ENCODE measurements at regions not wholly inside any gene's neighbourhood (a gene's known extent, or its start where the extent isn't known, plus 50 kb on each side); places are given as distances from the start of the nearest gene placed in this dataset.

- Histone ChIP-seq H3K27me3 (no peaks in the 10 kb centered on the region), H3K9me3 (peaks cover 0 to 4% (median 2%) of the 10 kb centered on the region in 4 donors), H3K4me3 (no peak overlapping the region), H3K27ac (no peak overlapping the region), H3K4me1 (no peaks in the 10 kb centered on the region), H3K36me3 (no peaks in the 10 kb centered on the region)
- TF ChIP-seq EP300 (IDR thresholded peaks at IDR 0.05): no peak
- TF ChIP-seq, protein P1, sequence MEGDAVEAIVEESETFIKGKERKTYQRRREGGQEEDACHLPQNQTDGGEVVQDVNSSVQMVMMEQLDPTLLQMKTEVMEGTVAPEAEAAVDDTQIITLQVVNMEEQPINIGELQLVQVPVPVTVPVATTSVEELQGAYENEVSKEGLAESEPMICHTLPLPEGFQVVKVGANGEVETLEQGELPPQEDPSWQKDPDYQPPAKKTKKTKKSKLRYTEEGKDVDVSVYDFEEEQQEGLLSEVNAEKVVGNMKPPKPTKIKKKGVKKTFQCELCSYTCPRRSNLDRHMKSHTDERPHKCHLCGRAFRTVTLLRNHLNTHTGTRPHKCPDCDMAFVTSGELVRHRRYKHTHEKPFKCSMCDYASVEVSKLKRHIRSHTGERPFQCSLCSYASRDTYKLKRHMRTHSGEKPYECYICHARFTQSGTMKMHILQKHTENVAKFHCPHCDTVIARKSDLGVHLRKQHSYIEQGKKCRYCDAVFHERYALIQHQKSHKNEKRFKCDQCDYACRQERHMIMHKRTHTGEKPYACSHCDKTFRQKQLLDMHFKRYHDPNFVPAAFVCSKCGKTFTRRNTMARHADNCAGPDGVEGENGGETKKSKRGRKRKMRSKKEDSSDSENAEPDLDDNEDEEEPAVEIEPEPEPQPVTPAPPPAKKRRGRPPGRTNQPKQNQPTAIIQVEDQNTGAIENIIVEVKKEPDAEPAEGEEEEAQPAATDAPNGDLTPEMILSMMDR (IDR thresholded peaks at IDR 0.05): no peak
- no peak for TF ChIP-seq POLR2AphosphoS5 (IDR thresholded peaks at IDR 0.05)
- TF ChIP-seq POLR2A (IDR thresholded peaks at IDR 0.05): no peak
- no peak for ATAC-seq (ENCODE audit: low FRiP score in 2 of 2)
- no peak for DNase-seq
- WGBS, 2 donors: 61 to 73% methylated on average over 1 of the region's 1 CpG
Observed at GRCh38 chr16:35305476-35305875, 1846.1 kb downstream of the TP53TG3F start.

- Histone ChIP-seq H3K9me3 (peaks cover 0 to 14% (median 2%) of the 10 kb centered on the region in 4 donors), H3K36me3 (no peaks in the 10 kb centered on the region), H3K4me1 (no peaks in the 10 kb centered on the region), H3K4me3 (no peak overlapping the region), H3K27ac (no peak overlapping the region), H3K27me3 (no peaks in the 10 kb centered on the region)
- TF ChIP-seq POLR2AphosphoS5 (IDR thresholded peaks at IDR 0.05) (no peak), POLR2A (IDR thresholded peaks at IDR 0.05) (no peak), EP300 (IDR thresholded peaks at IDR 0.05) (no peak)
- TF ChIP-seq, protein P1 (IDR thresholded peaks at IDR 0.05): no peak
- DNase-seq (no peak), ATAC-seq (ENCODE audit: low FRiP score in 2 of 2) (no peak)
- 11% methylated on average over 1 of the region's 1 CpG; no CpG with 5 or more reads in 1 of the 2 donors for WGBS, 2 donors
Observed at GRCh38 chr16:35306915-35307314, 1847.5 kb downstream of the TP53TG3F start.

GRCh38 chr16:35308674-35309073, 1849.3 kb downstream of the TP53TG3F start:
- DNase-seq (no peak), ATAC-seq (ENCODE audit: low FRiP score in 2 of 2) (no peak)
- TF ChIP-seq, protein P1 (IDR thresholded peaks at IDR 0.05): no peak
- TF ChIP-seq POLR2AphosphoS5 (IDR thresholded peaks at IDR 0.05) (no peak), EP300 (IDR thresholded peaks at IDR 0.05) (no peak), POLR2A (IDR thresholded peaks at IDR 0.05) (no peak)
- Histone ChIP-seq H3K27me3 (no peaks in the 10 kb centered on the region), H3K36me3 (no peaks in the 10 kb centered on the region), H3K4me1 (no peaks in the 10 kb centered on the region), H3K27ac (no peak overlapping the region), H3K9me3 (peaks cover 0 to 15% (median 0%) of the 10 kb centered on the region in 4 donors), H3K4me3 (no peak overlapping the region)
- 74 to 80% methylated on average over 5 of the region's 5 CpGs for whole genome bisulfite sequencing, 2 donors

DNA sequence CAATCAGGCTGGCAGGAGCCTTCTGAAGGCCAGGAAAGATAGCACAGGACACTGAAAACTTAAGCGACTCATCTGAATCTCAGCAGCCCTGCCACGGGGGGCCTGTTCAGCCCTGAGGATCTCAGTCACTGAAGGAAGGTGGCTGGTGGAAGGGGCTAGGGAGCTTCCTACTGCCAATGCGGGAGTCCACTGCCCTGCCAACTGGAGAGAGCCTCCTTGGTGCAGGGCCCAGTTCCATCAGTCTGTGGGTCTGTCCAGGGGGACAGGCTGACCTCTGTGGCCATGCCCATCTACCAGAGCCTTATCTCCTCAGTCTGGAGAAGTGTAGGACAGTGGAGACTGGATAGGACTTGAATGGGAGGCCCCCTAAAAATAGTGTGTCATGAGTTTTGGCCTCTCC, 1851.6 kb downstream of the TP53TG3F start:
- H3K27ac ChIP-seq: no peak overlapping the region
- H3K9me3 ChIP-seq: peaks cover 0 to 15% (median 0%) of the 10 kb centered on the region in 4 donors
- H3K36me3 ChIP-seq: no peaks in the 10 kb centered on the region
- peak in 1 of 2 donors; percentile 1 for DNase-seq
- no peak for TF ChIP-seq EP300 (IDR thresholded peaks at IDR 0.05)
- no peak for TF ChIP-seq POLR2AphosphoS5 (IDR thresholded peaks at IDR 0.05)
- no peak for TF ChIP-seq POLR2A (IDR thresholded peaks at IDR 0.05)
- TF ChIP-seq, protein P1 (IDR thresholded peaks at IDR 0.05): no peak
- H3K4me1 ChIP-seq: no peaks in the 10 kb centered on the region
- WGBS, 2 donors: 65 to 100% methylated on average over 1 to 3 of the region's 3 CpGs
- no peak overlapping the region for H3K4me3 ChIP-seq
- no peaks in the 10 kb centered on the region for H3K27me3 ChIP-seq
- peak in 1 of 2 donors; percentile 23 for ATAC-seq (ENCODE audit: low FRiP score in 2 of 2)

DNA sequence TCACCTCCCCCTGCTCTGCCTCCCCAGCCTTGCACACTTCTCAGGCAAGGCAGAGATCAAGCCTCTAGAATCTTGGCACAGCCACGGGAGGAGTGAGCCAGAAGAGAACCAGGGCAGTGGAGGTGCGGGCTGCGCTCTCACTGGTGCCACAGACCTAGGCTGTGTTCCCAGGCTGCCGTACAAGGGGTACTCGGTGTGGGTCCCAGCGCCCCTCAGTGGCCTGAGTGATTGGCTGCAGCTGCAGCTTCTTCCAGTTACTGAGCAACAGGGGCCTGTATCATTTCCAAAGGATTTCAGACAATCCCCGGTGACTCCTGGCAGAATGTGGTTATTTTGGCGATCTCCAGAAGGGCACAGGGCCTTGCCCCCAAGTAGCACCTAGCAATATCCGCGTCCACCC, 1852.1 kb downstream of the TP53TG3F start:
- no peak overlapping the region for H3K4me3 ChIP-seq
- H3K27ac ChIP-seq: no peak overlapping the region
- 49 to 62% methylated on average over 5 to 9 of the region's 10 CpGs for WGBS, 2 donors
- ATAC-seq (ENCODE audit: low FRiP score in 2 of 2) (peak in 1 of 2 donors; percentile 11), DNase-seq (peak in 1 of 2 donors; percentile 15)
- peaks cover 0 to 15% (median 0%) of the 10 kb centered on the region in 4 donors for H3K9me3 ChIP-seq
- H3K27me3 ChIP-seq: no peaks in the 10 kb centered on the region
- TF ChIP-seq POLR2A (IDR thresholded peaks at IDR 0.05): no peak
- no peak for TF ChIP-seq POLR2AphosphoS5 (IDR thresholded peaks at IDR 0.05)
- TF ChIP-seq EP300 (IDR thresholded peaks at IDR 0.05): no peak
- TF ChIP-seq, protein P1 (IDR thresholded peaks at IDR 0.05): no peak
- H3K4me1 ChIP-seq: no peaks in the 10 kb centered on the region
- H3K36me3 ChIP-seq: no peaks in the 10 kb centered on the region
